ENCODE measurements at regions not wholly inside any gene's neighbourhood (a gene's known extent, or its start where the extent isn't known, plus 50 kb on each side); places are given as distances from the start of the nearest gene placed in this dataset.
A peak's percentile ranks its signal among the peaks of the same experiment; 100 is the strongest.

DNA sequence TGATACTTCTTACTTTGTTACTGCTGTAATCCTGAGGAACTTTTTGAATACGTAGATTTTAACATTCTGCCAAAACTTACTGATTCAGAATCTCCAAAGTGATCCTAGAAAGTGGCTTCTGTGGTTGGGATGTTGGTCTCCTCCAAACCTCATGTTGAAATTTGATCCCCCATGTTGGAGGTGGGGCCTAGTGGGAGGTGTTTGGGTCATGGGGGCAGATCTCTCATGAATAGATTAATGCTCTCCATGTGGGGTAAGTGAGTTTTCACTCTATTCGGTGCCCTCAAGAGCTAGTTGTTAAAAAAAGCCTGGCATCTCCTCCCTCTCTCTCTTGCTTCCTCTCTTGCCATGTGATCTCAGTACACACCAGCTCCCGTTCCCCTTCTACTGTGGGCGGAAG is 329.9 kb downstream of the HRH4 start:
- Mint-ChIP-seq H3K4me3 (no peak overlapping the region), H3K27me3 (ENCODE audit: low read depth) (no peaks in the 10 kb centered on the region), H3K27ac (peak overlapping the region in 1 of 3 experiments; percentile 4), H3K9me3 (peaks cover 14% of the 10 kb centered on the region), H3K36me3 (ENCODE audit: low read depth) (peaks cover 3% of the 10 kb centered on the region), H3K4me1 (peaks cover 17% of the 10 kb centered on the region)
- TF ChIP-seq, protein P1, sequence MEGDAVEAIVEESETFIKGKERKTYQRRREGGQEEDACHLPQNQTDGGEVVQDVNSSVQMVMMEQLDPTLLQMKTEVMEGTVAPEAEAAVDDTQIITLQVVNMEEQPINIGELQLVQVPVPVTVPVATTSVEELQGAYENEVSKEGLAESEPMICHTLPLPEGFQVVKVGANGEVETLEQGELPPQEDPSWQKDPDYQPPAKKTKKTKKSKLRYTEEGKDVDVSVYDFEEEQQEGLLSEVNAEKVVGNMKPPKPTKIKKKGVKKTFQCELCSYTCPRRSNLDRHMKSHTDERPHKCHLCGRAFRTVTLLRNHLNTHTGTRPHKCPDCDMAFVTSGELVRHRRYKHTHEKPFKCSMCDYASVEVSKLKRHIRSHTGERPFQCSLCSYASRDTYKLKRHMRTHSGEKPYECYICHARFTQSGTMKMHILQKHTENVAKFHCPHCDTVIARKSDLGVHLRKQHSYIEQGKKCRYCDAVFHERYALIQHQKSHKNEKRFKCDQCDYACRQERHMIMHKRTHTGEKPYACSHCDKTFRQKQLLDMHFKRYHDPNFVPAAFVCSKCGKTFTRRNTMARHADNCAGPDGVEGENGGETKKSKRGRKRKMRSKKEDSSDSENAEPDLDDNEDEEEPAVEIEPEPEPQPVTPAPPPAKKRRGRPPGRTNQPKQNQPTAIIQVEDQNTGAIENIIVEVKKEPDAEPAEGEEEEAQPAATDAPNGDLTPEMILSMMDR (IDR thresholded peaks at IDR 0.05; ENCODE audit: unreplicated experiment in 3 of 3), result no peak

DNA sequence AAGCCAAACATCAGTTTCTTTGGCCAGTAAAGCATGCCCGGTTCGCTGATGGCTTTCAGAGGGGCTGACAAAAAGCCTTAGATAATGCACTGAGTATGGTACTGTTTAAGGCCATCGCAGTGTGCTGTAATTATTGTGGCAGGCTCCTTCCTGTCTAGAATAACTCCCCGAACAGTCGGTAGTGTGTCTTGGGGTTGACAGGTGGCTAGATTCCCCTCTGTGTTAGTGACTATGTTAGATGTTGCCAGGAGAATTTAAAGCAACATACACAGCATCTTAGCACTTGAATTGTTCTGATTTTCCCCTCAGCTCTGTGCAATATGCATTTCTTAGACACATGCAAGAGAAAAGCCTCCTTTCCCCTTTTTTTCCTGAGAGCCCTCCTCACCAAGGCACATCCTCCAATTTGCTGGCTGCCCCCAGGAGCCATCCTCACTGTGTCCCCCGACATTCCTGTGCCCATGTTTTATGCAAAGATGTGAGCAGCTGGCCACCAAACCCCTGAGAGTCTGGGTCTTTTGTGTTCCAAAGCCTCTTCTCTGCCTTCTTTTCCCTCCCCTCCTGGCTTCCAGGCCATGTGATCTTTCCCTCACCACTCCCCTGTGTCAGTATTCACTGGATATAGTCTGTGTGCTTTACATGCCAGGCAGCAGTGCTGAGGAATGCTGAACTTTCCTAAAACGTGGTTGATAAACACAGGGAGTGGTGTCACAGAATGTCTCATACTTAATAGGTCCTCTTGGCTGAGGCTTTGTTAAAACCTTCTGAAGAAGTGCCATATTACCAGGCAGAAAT is 331.5 kb downstream of the HRH4 start:
- no peaks in the 10 kb centered on the region for H3K27me3 Mint-ChIP-seq (ENCODE audit: low read depth)
- peaks cover 3% of the 10 kb centered on the region for H3K36me3 Mint-ChIP-seq (ENCODE audit: low read depth)
- TF ChIP-seq, protein P1 (IDR thresholded peaks at IDR 0.05; ENCODE audit: unreplicated experiment in 3 of 3), result no peak
- peak overlapping the region; percentile 76 to 91 (median 85) for H3K27ac Mint-ChIP-seq
- H3K4me3 Mint-ChIP-seq, result peak overlapping the region in 2 of 3 experiments; percentile 2
- H3K4me1 Mint-ChIP-seq, result peaks cover 17% of the 10 kb centered on the region
- H3K9me3 Mint-ChIP-seq, result peaks cover 10% of the 10 kb centered on the region

DNA sequence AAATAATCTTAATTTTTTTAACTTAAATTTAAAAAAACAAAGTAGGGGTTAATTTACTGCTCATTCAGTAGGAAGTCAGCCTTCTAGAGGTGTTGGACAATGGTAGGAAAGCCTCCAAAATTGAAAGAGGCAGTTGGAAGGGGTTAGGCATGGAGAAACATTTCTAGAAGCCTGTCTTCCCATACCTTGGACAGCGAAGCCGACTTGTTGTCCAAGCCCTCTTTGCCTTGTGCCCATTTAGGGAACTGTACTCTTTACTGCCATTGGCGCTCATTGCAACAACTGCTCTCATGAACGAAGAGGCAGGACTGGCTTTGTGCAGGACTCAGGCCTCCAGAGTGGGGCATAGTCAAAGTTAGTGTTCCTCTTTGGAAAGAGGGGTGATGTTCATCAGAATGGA is 333.3 kb downstream of the HRH4 start:
- Mint-ChIP-seq H3K9me3 (peaks cover 6% of the 10 kb centered on the region), H3K27ac (peak overlapping the region in 2 of 3 experiments; percentile 14 to 41), H3K4me1 (peaks cover 17% of the 10 kb centered on the region), H3K4me3 (no peak overlapping the region), H3K27me3 (ENCODE audit: low read depth) (no peaks in the 10 kb centered on the region), H3K36me3 (ENCODE audit: low read depth) (peaks cover 3% of the 10 kb centered on the region)
- TF ChIP-seq, protein P1 (IDR thresholded peaks at IDR 0.05; ENCODE audit: unreplicated experiment in 3 of 3), result no peak

DNA sequence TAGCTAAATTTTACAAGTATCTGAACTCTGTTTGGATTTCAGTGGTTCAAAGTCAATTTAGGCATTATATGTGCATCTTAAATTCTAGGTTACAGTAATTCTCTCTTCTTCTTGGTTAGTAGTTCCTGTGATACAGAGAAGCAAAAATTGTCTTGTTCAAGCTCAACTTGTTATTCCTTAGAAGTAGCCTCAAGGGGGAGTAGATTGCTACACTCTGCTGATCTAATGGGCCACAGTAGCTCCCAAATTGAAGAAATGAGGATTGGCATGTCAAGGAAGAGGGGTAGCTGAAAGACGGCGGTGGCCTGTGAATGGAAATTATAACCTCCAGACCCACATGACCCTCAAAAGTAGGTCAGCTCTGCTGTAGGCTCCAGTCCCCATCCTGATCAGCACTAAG is 334.7 kb downstream of the HRH4 start:
- H3K27ac Mint-ChIP-seq, result no peak overlapping the region
- TF ChIP-seq, protein P1 (IDR thresholded peaks at IDR 0.05; ENCODE audit: unreplicated experiment in 3 of 3), result no peak
- no peaks in the 10 kb centered on the region for H3K36me3 Mint-ChIP-seq (ENCODE audit: low read depth)
- no peak overlapping the region for H3K4me3 Mint-ChIP-seq
- H3K4me1 Mint-ChIP-seq, result peaks cover 17% of the 10 kb centered on the region
- no peaks in the 10 kb centered on the region for H3K27me3 Mint-ChIP-seq (ENCODE audit: low read depth)
- H3K9me3 Mint-ChIP-seq, result peaks cover 3% of the 10 kb centered on the region

DNA sequence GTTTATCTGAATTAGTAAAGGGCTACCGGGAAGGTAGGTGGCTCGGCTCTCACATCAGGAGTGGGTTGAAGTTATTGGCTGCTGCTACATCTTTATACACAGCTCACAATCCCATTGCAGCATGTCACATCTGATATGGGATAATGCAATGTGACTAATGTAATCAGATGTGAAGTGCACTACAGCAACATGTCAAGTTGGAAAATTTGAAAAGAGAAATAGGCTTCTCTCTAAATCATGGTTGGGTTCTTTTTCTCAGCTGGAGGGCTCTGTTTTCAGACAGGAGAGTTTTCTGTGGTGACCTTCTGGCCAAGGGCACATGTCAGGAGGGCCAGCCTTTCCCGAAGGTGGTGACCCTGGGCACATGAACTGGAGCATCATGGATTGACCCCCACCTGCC is 337.5 kb downstream of the HRH4 start:
- H3K4me1 Mint-ChIP-seq, result peaks cover 7% of the 10 kb centered on the region

More for the DNA sequence above, 337.5 kb downstream of the HRH4 start:
- Mint-ChIP-seq H3K36me3 (ENCODE audit: low read depth) (no peaks in the 10 kb centered on the region), H3K9me3 (no peaks in the 10 kb centered on the region), H3K4me3 (no peak overlapping the region), H3K27ac (no peak overlapping the region), H3K27me3 (ENCODE audit: low read depth) (no peaks in the 10 kb centered on the region)
- TF ChIP-seq, protein P1 (IDR thresholded peaks at IDR 0.05; ENCODE audit: unreplicated experiment in 3 of 3), result no peak
